WTC11 (cell line): ENCODE measurements at regions not wholly inside any gene's neighbourhood (a gene's known extent, or its start where the extent isn't known, plus 50 kb on each side); places are given as distances from the start of the nearest gene placed in this dataset.

Experiments used
- ATAC-seq: fragments of 200-7000 bp; cut with Tn5 transposase; 2 replicates; pipeline ENCODE4 v1.10.0; 2021; ENCODE audit warnings: mild to moderate bottlenecking, moderate library complexity
- CTCF ChIA-PET: fragments of 300-600 bp; sonication (Branson Sonifier 250); formaldehyde crosslinking; loops from one replicate; lab custom pipeline; 2021; ENCODE audit warnings: antibody characterized with exemption; lab: Charles Lee
- POLR2A ChIA-PET: fragments of 350-600 bp; sonication (Branson Sonifier 250); formaldehyde crosslinking; loops from one replicate; lab custom pipeline; 2021; ENCODE audit warnings: antibody characterized with exemption; lab: Charles Lee
- DNase-seq: peaks from one replicate; pipeline ENCODE4 v3.0.0; 2021; ENCODE audit warnings: low spot score
- H3K27ac Mint-ChIP-seq: 2 replicates; pipeline ENCODE4 v1.8.0; 2021; ENCODE audit warnings: mixed read lengths
- H3K27me3 Mint-ChIP-seq: 2 replicates; pipeline ENCODE4 v1.8.0; 2021; ENCODE audit warnings: low read depth, mild to moderate bottlenecking, moderate library complexity, mixed read lengths
- H3K36me3 Mint-ChIP-seq: 2 replicates; pipeline ENCODE4 v1.8.0; 2021; ENCODE audit warnings: mixed read lengths
- H3K4me1 Mint-ChIP-seq: 2 replicates; pipeline ENCODE4 v1.8.0; 2022; ENCODE audit warnings: mixed read lengths
- H3K4me3 Mint-ChIP-seq: 2 replicates; pipeline ENCODE4 v1.8.0; 2021; ENCODE audit warnings: mild to moderate bottlenecking, moderate library complexity, mixed read lengths
- H3K9me3 Mint-ChIP-seq: 2 replicates; pipeline ENCODE4 v1.8.0; 2021; ENCODE audit warnings: mixed read lengths
- CREB1 ChIP-seq: sonication (generic); formaldehyde crosslinking; IDR thresholded peaks from 2 replicates; pipeline ENCODE4 v1.8.0; 2023; ENCODE audit warnings: mild to moderate bottlenecking, missing genetic modification reagents
- ETV6 ChIP-seq: sonication (generic); formaldehyde crosslinking; IDR thresholded peaks from 2 replicates; pipeline ENCODE4 v1.8.1; 2022; ENCODE audit warnings: mild to moderate bottlenecking, missing genetic modification reagents
- FOXJ3 ChIP-seq: sonication (generic); formaldehyde crosslinking; IDR thresholded peaks from 2 replicates; pipeline ENCODE4 v1.9.0; 2021; ENCODE audit warnings: missing genetic modification reagents, mild to moderate bottlenecking, borderline replicate concordance
- MYBL2 ChIP-seq: sonication (generic); formaldehyde crosslinking; IDR thresholded peaks from 2 replicates; pipeline ENCODE4 v1.8.1; 2023; ENCODE audit warnings: mild to moderate bottlenecking, moderate library complexity, missing genetic modification reagents
- NR2C2 ChIP-seq: sonication (generic); formaldehyde crosslinking; IDR thresholded peaks from 2 replicates; pipeline ENCODE4 v1.8.0; 2022; ENCODE audit warnings: mild to moderate bottlenecking, missing genetic modification reagents
- ZNF121 ChIP-seq: sonication (generic); formaldehyde crosslinking; IDR thresholded peaks from 2 replicates; pipeline ENCODE4 v1.8.0; 2023; ENCODE audit warnings: missing genetic modification reagents
- TF ChIP-seq, protein P1 (sequence below): sonication (generic); formaldehyde crosslinking; IDR thresholded peaks from 2 replicates; pipeline ENCODE4 v1.8.0; 2023; ENCODE audit warnings: missing genetic modification reagents, mild to moderate bottlenecking, borderline replicate concordance
- TF ChIP-seq, protein P2 (sequence below): fragments of 250-450 bp; sonication (Bioruptor Pico); IDR thresholded peaks from 2 replicates; pipeline ENCODE4 v1.9.0; 2021; ENCODE audit warnings: moderate library complexity, mild to moderate bottlenecking, inconsistent platforms, borderline replicate concordance
- TF ChIP-seq, protein P3 (sequence below): sonication (generic); formaldehyde crosslinking; IDR thresholded peaks from 2 replicates; pipeline ENCODE4 v1.8.0; 2023; ENCODE audit warnings: mild to moderate bottlenecking, missing genetic modification reagents
- TF ChIP-seq, protein P4 (sequence below): sonication (generic); formaldehyde crosslinking; IDR thresholded peaks from 2 replicates; pipeline ENCODE4 v1.8.0; 2022; ENCODE audit warnings: mild to moderate bottlenecking, missing genetic modification reagents
- TF ChIP-seq, protein P5 (sequence below): sonication (generic); formaldehyde crosslinking; IDR thresholded peaks from 2 replicates; pipeline ENCODE4 v1.8.1; 2022; ENCODE audit warnings: missing genetic modification reagents, borderline replicate concordance
- TF ChIP-seq, protein P6 (sequence below): sonication (generic); formaldehyde crosslinking; IDR thresholded peaks from 2 replicates; pipeline ENCODE4 v1.8.0; 2022; ENCODE audit warnings: mild to moderate bottlenecking, missing genetic modification reagents
- TF ChIP-seq, protein P7 (sequence below): sonication (generic); formaldehyde crosslinking; IDR thresholded peaks from 2 replicates; pipeline ENCODE4 v1.8.1; 2023; ENCODE audit warnings: mild to moderate bottlenecking, missing genetic modification reagents, moderate library complexity

DNA sequence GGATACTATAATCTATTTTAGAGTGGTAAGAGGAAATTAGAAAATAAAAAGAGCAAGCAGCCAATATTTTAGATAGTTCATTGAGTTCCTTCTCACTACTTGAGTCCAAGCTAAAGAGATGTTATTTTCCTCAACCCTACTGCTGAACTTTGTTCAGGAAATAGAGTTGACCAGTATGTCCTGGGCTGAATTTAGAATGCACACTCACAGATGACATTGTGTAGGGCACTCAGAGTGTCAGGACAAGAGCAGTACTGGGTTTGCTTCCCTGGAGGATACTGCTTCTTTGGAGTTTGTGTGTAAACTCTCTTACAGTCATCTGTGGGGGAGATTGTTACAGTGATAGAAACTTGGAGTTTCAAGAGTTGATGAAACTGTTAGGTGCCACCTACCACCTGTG is 80.0 kb upstream of the AGBL1 start:
- no peaks in the 10 kb centered on the region; the same call in 1 of the 2 replicates for H3K27me3 Mint-ChIP-seq
- CTCF ChIA-PET, result no interaction called here
- no peaks in the 10 kb centered on the region for H3K4me1 Mint-ChIP-seq
- H3K36me3 Mint-ChIP-seq, result no peaks in the 10 kb centered on the region
- ATAC-seq, result no peak
- TF ChIP-seq, protein P1, sequence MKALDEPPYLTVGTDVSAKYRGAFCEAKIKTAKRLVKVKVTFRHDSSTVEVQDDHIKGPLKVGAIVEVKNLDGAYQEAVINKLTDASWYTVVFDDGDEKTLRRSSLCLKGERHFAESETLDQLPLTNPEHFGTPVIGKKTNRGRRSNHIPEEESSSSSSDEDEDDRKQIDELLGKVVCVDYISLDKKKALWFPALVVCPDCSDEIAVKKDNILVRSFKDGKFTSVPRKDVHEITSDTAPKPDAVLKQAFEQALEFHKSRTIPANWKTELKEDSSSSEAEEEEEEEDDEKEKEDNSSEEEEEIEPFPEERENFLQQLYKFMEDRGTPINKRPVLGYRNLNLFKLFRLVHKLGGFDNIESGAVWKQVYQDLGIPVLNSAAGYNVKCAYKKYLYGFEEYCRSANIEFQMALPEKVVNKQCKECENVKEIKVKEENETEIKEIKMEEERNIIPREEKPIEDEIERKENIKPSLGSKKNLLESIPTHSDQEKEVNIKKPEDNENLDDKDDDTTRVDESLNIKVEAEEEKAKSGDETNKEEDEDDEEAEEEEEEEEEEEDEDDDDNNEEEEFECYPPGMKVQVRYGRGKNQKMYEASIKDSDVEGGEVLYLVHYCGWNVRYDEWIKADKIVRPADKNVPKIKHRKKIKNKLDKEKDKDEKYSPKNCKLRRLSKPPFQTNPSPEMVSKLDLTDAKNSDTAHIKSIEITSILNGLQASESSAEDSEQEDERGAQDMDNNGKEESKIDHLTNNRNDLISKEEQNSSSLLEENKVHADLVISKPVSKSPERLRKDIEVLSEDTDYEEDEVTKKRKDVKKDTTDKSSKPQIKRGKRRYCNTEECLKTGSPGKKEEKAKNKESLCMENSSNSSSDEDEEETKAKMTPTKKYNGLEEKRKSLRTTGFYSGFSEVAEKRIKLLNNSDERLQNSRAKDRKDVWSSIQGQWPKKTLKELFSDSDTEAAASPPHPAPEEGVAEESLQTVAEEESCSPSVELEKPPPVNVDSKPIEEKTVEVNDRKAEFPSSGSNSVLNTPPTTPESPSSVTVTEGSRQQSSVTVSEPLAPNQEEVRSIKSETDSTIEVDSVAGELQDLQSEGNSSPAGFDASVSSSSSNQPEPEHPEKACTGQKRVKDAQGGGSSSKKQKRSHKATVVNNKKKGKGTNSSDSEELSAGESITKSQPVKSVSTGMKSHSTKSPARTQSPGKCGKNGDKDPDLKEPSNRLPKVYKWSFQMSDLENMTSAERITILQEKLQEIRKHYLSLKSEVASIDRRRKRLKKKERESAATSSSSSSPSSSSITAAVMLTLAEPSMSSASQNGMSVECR (CRISPR knock-in tag), result no peak
- no peak for TF ChIP-seq MYBL2 (CRISPR knock-in tag)
- TF ChIP-seq NR2C2 (CRISPR knock-in tag), result no peak
- no peak for TF ChIP-seq ZNF121 (CRISPR knock-in tag)
- TF ChIP-seq, protein P2, sequence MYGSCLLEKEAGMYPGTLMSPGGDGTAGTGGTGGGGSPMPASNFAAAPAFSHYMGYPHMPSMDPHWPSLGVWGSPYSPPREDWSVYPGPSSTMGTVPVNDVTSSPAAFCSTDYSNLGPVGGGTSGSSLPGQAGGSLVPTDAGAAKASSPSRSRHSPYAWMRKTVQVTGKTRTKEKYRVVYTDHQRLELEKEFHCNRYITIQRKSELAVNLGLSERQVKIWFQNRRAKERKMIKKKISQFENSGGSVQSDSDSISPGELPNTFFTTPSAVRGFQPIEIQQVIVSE (CRISPR knock-in tag), result no peak
- no peak for TF ChIP-seq ETV6 (CRISPR knock-in tag)
- TF ChIP-seq, protein P3, sequence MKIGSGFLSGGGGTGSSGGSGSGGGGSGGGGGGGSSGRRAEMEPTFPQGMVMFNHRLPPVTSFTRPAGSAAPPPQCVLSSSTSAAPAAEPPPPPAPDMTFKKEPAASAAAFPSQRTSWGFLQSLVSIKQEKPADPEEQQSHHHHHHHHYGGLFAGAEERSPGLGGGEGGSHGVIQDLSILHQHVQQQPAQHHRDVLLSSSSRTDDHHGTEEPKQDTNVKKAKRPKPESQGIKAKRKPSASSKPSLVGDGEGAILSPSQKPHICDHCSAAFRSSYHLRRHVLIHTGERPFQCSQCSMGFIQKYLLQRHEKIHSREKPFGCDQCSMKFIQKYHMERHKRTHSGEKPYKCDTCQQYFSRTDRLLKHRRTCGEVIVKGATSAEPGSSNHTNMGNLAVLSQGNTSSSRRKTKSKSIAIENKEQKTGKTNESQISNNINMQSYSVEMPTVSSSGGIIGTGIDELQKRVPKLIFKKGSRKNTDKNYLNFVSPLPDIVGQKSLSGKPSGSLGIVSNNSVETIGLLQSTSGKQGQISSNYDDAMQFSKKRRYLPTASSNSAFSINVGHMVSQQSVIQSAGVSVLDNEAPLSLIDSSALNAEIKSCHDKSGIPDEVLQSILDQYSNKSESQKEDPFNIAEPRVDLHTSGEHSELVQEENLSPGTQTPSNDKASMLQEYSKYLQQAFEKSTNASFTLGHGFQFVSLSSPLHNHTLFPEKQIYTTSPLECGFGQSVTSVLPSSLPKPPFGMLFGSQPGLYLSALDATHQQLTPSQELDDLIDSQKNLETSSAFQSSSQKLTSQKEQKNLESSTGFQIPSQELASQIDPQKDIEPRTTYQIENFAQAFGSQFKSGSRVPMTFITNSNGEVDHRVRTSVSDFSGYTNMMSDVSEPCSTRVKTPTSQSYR (CRISPR knock-in tag), result no peak
- TF ChIP-seq, protein P4, sequence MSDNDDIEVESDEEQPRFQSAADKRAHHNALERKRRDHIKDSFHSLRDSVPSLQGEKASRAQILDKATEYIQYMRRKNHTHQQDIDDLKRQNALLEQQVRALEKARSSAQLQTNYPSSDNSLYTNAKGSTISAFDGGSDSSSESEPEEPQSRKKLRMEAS (CRISPR knock-in tag), result no peak
- no peak for DNase-seq
- H3K4me3 Mint-ChIP-seq, result no peak overlapping the region
- POLR2A ChIA-PET, result no interaction called here
- peaks cover 6% of the 10 kb centered on the region for H3K9me3 Mint-ChIP-seq
- H3K27ac Mint-ChIP-seq, result no peak overlapping the region

DNA sequence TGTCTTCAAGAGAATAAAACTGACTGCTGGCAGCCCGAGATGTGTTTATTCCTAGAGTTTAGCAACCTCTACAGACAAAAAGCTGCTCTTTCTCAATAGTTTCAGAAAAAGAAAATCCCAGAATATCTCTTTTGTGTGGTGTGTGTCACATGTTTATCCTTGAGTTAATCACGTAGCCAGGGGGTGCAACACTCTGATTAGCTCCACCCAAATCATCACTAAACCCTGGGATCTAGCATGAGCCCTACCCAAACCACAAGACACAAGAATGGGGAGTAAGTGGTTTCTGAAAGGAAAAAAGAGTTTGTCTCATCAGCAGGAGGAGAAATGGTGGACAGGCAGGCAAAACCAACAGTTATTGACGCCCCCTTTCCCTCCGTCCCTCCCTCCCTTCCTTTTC is 78.5 kb upstream of the AGBL1 start:
- Mint-ChIP-seq H3K27me3 (no peaks in the 10 kb centered on the region), H3K36me3 (no peaks in the 10 kb centered on the region), H3K27ac (no peak overlapping the region), H3K9me3 (no peaks in the 10 kb centered on the region), H3K4me3 (no peak overlapping the region), H3K4me1 (no peaks in the 10 kb centered on the region)
- DNase-seq (no peak), ATAC-seq (no peak)
- ChIA-PET CTCF (interaction anchor here (0.7 kb wide), 3 partner anchors 95 to 121 kb away, joined by 3 read pairs; no protein-coding TSS in a partner anchor), POLR2A (interaction anchor here (0.6 kb wide), 1 partner anchor 441 kb away, joined by 4 read pairs; no protein-coding TSS in a partner anchor)
- TF ChIP-seq FOXJ3 (CRISPR knock-in tag), result no peak
- TF ChIP-seq, protein P5, sequence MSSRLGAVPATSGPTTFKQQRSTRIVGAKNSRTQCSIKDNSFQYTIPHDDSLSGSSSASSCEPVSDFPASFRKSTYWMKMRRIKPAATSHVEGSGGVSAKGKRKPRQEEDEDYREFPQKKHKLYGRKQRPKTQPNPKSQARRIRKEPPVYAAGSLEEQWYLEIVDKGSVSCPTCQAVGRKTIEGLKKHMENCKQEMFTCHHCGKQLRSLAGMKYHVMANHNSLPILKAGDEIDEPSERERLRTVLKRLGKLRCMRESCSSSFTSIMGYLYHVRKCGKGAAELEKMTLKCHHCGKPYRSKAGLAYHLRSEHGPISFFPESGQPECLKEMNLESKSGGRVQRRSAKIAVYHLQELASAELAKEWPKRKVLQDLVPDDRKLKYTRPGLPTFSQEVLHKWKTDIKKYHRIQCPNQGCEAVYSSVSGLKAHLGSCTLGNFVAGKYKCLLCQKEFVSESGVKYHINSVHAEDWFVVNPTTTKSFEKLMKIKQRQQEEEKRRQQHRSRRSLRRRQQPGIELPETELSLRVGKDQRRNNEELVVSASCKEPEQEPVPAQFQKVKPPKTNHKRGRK (CRISPR knock-in tag), result no peak
- TF ChIP-seq, protein P6, sequence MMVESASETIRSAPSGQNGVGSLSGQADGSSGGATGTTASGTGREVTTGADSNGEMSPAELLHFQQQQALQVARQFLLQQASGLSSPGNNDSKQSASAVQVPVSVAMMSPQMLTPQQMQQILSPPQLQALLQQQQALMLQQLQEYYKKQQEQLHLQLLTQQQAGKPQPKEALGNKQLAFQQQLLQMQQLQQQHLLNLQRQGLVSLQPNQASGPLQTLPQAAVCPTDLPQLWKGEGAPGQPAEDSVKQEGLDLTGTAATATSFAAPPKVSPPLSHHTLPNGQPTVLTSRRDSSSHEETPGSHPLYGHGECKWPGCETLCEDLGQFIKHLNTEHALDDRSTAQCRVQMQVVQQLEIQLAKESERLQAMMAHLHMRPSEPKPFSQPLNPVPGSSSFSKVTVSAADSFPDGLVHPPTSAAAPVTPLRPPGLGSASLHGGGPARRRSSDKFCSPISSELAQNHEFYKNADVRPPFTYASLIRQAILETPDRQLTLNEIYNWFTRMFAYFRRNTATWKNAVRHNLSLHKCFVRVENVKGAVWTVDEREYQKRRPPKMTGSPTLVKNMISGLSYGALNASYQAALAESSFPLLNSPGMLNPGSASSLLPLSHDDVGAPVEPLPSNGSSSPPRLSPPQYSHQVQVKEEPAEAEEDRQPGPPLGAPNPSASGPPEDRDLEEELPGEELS (CRISPR knock-in tag), result no peak
- TF ChIP-seq, protein P7, sequence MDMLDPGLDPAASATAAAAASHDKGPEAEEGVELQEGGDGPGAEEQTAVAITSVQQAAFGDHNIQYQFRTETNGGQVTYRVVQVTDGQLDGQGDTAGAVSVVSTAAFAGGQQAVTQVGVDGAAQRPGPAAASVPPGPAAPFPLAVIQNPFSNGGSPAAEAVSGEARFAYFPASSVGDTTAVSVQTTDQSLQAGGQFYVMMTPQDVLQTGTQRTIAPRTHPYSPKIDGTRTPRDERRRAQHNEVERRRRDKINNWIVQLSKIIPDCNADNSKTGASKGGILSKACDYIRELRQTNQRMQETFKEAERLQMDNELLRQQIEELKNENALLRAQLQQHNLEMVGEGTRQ (CRISPR knock-in tag), result no peak
- TF ChIP-seq, protein P3 (CRISPR knock-in tag), result no peak
- TF ChIP-seq, protein P2 (CRISPR knock-in tag), result no peak
- TF ChIP-seq CREB1, result no peak
